ENCODE measurements at regions not wholly inside any gene's neighbourhood (a gene's known extent, or its start where the extent isn't known, plus 50 kb on each side); places are given as distances from the start of the nearest gene placed in this dataset.

DNA sequence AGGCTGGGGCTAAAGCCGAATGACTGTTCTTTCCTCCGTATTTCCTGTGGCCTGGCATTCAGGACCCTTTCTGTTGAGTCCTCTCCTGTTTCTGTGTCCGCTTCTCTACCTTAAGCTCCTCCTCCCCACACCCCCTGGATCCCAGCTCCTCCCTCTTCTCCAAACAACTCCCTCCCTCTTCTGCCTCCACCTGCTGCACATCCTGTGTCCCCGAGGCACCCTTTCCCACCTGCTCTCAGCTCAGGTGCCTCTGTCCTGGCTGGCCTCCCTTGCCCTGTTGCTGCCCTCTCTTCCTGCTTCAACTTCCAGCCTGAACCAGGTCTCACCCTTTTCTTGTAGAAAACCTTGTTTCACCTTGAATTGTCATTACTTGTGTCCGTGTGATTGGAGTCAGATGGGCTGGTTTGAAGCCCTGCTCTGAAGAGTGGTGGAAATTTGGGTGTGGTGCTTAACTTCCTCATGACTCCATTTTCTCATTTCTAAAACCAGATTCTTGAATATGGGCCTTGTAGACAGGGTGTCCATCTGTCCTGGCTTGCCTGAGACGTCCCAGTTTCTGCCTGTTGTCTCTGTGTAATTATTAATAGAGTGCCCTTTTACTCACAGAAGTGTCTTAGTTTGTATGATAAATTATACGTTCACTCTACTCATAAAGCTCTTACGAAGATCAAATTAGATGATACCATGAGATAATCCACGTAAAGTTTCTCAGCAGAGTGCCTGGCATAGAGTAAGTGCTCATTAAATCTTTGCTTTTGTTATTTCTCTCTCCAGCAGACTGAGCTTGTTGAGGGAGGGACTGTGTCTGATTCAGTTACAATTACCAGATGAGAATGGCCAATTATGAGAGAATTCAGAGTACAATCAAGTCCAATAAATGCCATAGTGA lies 58.9 kb upstream of the TRABD2B start:
- H3K27ac ChIP-seq, result no peak overlapping the region
- TF ChIP-seq CTCF (IDR thresholded peaks at IDR 0.05) (no peak), POLR2AphosphoS5 (IDR thresholded peaks at IDR 0.05; ENCODE audit: insufficient read depth in 1 of 2, low read depth in 1 of 2) (no peak), POLR2A (IDR thresholded peaks at IDR 0.05) (no peak)
- intact Hi-C loops (cut with DNase I), result loop anchor here (10.0 kb wide), 1 partner anchor 271 kb away; no protein-coding TSS in a partner anchor
- no peak overlapping the region for H3K4me3 ChIP-seq
- no peaks in the 10 kb centered on the region for H3K36me3 ChIP-seq
- DNase-seq (ENCODE audit: extremely low spot score in 2 of 2), result no peak
- H3K4me1 ChIP-seq, result peaks cover 14% of the 10 kb centered on the region
- H3K27me3 ChIP-seq, result no peaks in the 10 kb centered on the region
- H3K9me3 ChIP-seq, result no peaks in the 10 kb centered on the region

DNA sequence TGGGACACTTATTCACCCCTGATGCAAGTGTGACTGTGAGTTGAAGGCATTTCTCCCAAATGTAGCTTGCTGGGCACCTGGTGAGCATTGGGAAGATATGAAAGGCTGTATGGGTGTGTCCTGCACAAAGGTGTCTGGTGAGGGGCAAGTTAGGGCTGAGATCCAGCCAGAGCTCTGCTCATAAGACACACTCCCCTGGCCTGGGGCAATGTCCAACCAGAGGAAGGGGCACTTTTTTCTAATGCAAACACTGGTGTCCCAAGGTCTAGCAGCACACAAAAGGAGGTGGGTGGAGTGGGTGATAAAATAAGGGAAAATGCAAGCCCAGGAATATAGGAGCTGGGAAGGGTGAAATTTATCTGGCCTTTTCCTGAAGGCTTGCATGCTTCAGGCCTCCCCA lies 57.0 kb upstream of the TRABD2B start:
- no peak for DNase-seq (ENCODE audit: extremely low spot score in 2 of 2)
- Histone ChIP-seq H3K9me3 (no peaks in the 10 kb centered on the region), H3K4me3 (no peak overlapping the region), H3K27ac (no peak overlapping the region), H3K4me1 (peaks cover 14% of the 10 kb centered on the region), H3K27me3 (no peaks in the 10 kb centered on the region), H3K36me3 (no peaks in the 10 kb centered on the region)
- TF ChIP-seq POLR2AphosphoS5 (IDR thresholded peaks at IDR 0.05; ENCODE audit: insufficient read depth in 1 of 2, low read depth in 1 of 2), result no peak
- no peak for TF ChIP-seq POLR2A (IDR thresholded peaks at IDR 0.05)
- TF ChIP-seq CTCF (IDR thresholded peaks at IDR 0.05), result no peak
- intact Hi-C loops (cut with DNase I), result loop anchor here (10.0 kb wide), 1 partner anchor 269 kb away; no protein-coding TSS in a partner anchor

GRCh38 chr1:48052923-48053291 lies 55.7 kb upstream of the TRABD2B start:
- Histone ChIP-seq H3K36me3 (no peaks in the 10 kb centered on the region), H3K27ac (no peak overlapping the region), H3K27me3 (no peaks in the 10 kb centered on the region), H3K4me3 (no peak overlapping the region), H3K9me3 (no peaks in the 10 kb centered on the region), H3K4me1 (peaks cover 14% of the 10 kb centered on the region)
- DNase-seq (ENCODE audit: extremely low spot score in 2 of 2), result no peak
- intact Hi-C loops (cut with DNase I), result loop anchor here (10.0 kb wide), 1 partner anchor 268 kb away; no protein-coding TSS in a partner anchor
- TF ChIP-seq POLR2A (IDR thresholded peaks at IDR 0.05) (no peak), CTCF (IDR thresholded peaks at IDR 0.05) (no peak), POLR2AphosphoS5 (IDR thresholded peaks at IDR 0.05; ENCODE audit: insufficient read depth in 1 of 2, low read depth in 1 of 2) (no peak)

GRCh38 chr1:48051466-48052126 lies 54.4 kb upstream of the TRABD2B start:
- no peak for DNase-seq (ENCODE audit: extremely low spot score in 2 of 2)
- intact Hi-C loops (cut with DNase I), result loop anchor here (10.0 kb wide), 1 partner anchor 267 kb away; no protein-coding TSS in a partner anchor
- TF ChIP-seq POLR2A (IDR thresholded peaks at IDR 0.05), result no peak
- TF ChIP-seq CTCF (IDR thresholded peaks at IDR 0.05), result no peak
- TF ChIP-seq POLR2AphosphoS5 (IDR thresholded peaks at IDR 0.05; ENCODE audit: insufficient read depth in 1 of 2, low read depth in 1 of 2), result no peak
- Histone ChIP-seq H3K4me1 (peaks cover 14% of the 10 kb centered on the region), H3K9me3 (no peaks in the 10 kb centered on the region), H3K36me3 (no peaks in the 10 kb centered on the region), H3K27ac (no peak overlapping the region), H3K27me3 (no peaks in the 10 kb centered on the region), H3K4me3 (no peak overlapping the region)

Data from vagina (tissue), 2 donors.